Astrocyte (in vitro differentiated cells and primary cell): ENCODE measurements at regions not wholly inside any gene's neighbourhood (a gene's known extent, or its start where the extent isn't known, plus 50 kb on each side); places are given as distances from the start of the nearest gene placed in this dataset.

Experiments
- DNase-seq: peaks from one replicate; pipeline ENCODE4 v3.0.0-alpha.2; 2010; ENCODE audit warnings: low read depth
- FAIRE-seq: peaks from 2 replicates; lab custom pipeline; 2011; peaks lifted over from hg19 to GRCh38; lab: Jason Lieb, UNC
- H2AFZ ChIP-seq: 2 replicates; pipeline ENCODE4 v1.6.0; 2012; ENCODE audit warnings: low read depth, low read length, inconsistent platforms
- H3K27ac ChIP-seq: 2 replicates; pipeline ENCODE4 v1.5.1; 2011; ENCODE audit warnings: low read depth, low read length, inconsistent platforms
- H3K27me3 ChIP-seq: 2 replicates; pipeline ENCODE4 v1.6.0; 2011; ENCODE audit warnings: low read length, inconsistent platforms; ENCODE audit not compliant: insufficient read depth
- H3K36me3 ChIP-seq: 2 replicates; pipeline ENCODE4 v1.5.1; 2011; ENCODE audit warnings: low read length, inconsistent platforms; ENCODE audit not compliant: insufficient read depth
- H3K4me1 ChIP-seq: 2 replicates; pipeline ENCODE4 v1.5.1; 2011; ENCODE audit warnings: low read length, inconsistent platforms; ENCODE audit not compliant: insufficient read depth
- H3K4me2 ChIP-seq: 2 replicates; pipeline ENCODE4 v1.6.0; 2012; ENCODE audit warnings: low read length, inconsistent platforms
- H3K4me3 ChIP-seq: 2 replicates; pipeline ENCODE4 v1.5.1; 2011; ENCODE audit warnings: low read depth, mild to moderate bottlenecking, low read length, inconsistent platforms; ENCODE audit not compliant: insufficient read depth
- H3K79me2 ChIP-seq: 2 replicates; pipeline ENCODE4 v1.6.0; 2012; ENCODE audit warnings: mild to moderate bottlenecking, low read length, inconsistent platforms; ENCODE audit not compliant: insufficient read depth
- H3K9ac ChIP-seq: 2 replicates; pipeline ENCODE4 v1.6.0; 2012; ENCODE audit warnings: mild to moderate bottlenecking, low read length, inconsistent platforms
- H3K9me3 ChIP-seq: 2 replicates; pipeline ENCODE4 v1.5.1; 2012; ENCODE audit warnings: low read depth, mild to moderate bottlenecking, low read length, inconsistent platforms; ENCODE audit not compliant: insufficient read depth
- H4K20me1 ChIP-seq: 2 replicates; pipeline ENCODE4 v1.6.0; 2012; ENCODE audit warnings: low read length, inconsistent platforms; ENCODE audit not compliant: insufficient read depth
- H3K27ac Mint-ChIP-seq: one replicate; pipeline ENCODE4 v1.8.0; 2021; ENCODE audit warnings: mild to moderate bottlenecking, mixed read lengths; ENCODE audit not compliant: unreplicated experiment
- H3K27me3 Mint-ChIP-seq: one replicate; pipeline ENCODE4 v1.8.0; 2021; ENCODE audit warnings: low read depth, mixed read lengths; ENCODE audit not compliant: unreplicated experiment
- H3K36me3 Mint-ChIP-seq: one replicate; pipeline ENCODE4 v1.8.0; 2021; ENCODE audit warnings: low read depth, mixed read lengths; ENCODE audit not compliant: unreplicated experiment
- H3K4me1 Mint-ChIP-seq: one replicate; pipeline ENCODE4 v1.8.0; 2021; ENCODE audit warnings: low read depth, mixed read lengths; ENCODE audit not compliant: unreplicated experiment
- H3K4me3 Mint-ChIP-seq: one replicate; pipeline ENCODE4 v1.8.0; 2021; ENCODE audit warnings: mild to moderate bottlenecking, moderate library complexity, mixed read lengths; ENCODE audit not compliant: unreplicated experiment
- H3K9me3 Mint-ChIP-seq: one replicate; pipeline ENCODE4 v1.8.0; 2021; ENCODE audit warnings: mild to moderate bottlenecking, mixed read lengths; ENCODE audit not compliant: unreplicated experiment
- EZH2 ChIP-seq: IDR thresholded peaks from 2 replicates; pipeline ENCODE4 v1.6.1; 2012; ENCODE audit warnings: mild to moderate bottlenecking, low read length, inconsistent platforms; ENCODE audit not compliant: insufficient read depth
- TF ChIP-seq, protein P1 (sequence below): IDR thresholded peaks from 2 replicates; pipeline ENCODE4 v1.5.1; 2011; ENCODE audit warnings: low read depth, mild to moderate bottlenecking, inconsistent platforms, low read length, moderate library complexity; ENCODE audit not compliant: insufficient read depth

DNA sequence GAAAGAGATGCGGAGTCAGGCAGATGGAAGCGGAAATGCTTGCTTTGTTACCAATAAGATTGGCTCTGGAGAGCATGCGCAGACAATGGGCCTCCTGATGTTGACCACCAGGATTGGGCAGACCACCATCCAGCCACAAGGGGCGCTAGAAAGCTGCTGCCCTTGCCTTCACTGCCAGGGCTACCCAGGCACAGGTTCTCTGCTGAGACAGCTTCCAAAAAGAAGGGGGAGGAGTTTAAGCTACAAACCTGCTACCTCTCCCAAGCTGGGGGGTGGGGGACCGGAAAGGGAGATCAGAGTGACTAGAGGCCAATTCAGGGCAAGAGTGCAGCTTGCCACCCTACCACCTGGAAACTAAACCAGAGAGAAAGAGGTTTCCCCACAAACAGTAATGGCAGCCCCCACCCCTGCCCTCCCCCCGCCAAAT is 369.7 kb downstream of the RRAGC start:
- Histone ChIP-seq H3K79me2 (no peaks in the 10 kb centered on the region), H3K27me3 (peaks cover 13% of the 10 kb centered on the region), H3K4me1 (no peaks in the 10 kb centered on the region), H3K27ac (no peak overlapping the region), H3K36me3 (no peaks in the 10 kb centered on the region), H3K9me3 (no peaks in the 10 kb centered on the region), H3K4me2 (no peak overlapping the region), H4K20me1 (no peaks in the 10 kb centered on the region), H2AFZ (no peak overlapping the region), H3K4me3 (no peak overlapping the region), H3K9ac (no peak overlapping the region)
- no peak for TF ChIP-seq EZH2
- TF ChIP-seq, protein P1, sequence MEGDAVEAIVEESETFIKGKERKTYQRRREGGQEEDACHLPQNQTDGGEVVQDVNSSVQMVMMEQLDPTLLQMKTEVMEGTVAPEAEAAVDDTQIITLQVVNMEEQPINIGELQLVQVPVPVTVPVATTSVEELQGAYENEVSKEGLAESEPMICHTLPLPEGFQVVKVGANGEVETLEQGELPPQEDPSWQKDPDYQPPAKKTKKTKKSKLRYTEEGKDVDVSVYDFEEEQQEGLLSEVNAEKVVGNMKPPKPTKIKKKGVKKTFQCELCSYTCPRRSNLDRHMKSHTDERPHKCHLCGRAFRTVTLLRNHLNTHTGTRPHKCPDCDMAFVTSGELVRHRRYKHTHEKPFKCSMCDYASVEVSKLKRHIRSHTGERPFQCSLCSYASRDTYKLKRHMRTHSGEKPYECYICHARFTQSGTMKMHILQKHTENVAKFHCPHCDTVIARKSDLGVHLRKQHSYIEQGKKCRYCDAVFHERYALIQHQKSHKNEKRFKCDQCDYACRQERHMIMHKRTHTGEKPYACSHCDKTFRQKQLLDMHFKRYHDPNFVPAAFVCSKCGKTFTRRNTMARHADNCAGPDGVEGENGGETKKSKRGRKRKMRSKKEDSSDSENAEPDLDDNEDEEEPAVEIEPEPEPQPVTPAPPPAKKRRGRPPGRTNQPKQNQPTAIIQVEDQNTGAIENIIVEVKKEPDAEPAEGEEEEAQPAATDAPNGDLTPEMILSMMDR, result peak; percentile 27
- peaks cover 38% of the 10 kb centered on the region for H3K27me3 Mint-ChIP-seq
- H3K9me3 Mint-ChIP-seq, result no peaks in the 10 kb centered on the region
- H3K4me1 Mint-ChIP-seq, result peaks cover 6% of the 10 kb centered on the region
- DNase-seq (no peak), FAIRE-seq (no peak)
- H3K27ac Mint-ChIP-seq, result no peak overlapping the region
- H3K4me3 Mint-ChIP-seq, result no peak overlapping the region
- H3K36me3 Mint-ChIP-seq, result no peaks in the 10 kb centered on the region

DNA sequence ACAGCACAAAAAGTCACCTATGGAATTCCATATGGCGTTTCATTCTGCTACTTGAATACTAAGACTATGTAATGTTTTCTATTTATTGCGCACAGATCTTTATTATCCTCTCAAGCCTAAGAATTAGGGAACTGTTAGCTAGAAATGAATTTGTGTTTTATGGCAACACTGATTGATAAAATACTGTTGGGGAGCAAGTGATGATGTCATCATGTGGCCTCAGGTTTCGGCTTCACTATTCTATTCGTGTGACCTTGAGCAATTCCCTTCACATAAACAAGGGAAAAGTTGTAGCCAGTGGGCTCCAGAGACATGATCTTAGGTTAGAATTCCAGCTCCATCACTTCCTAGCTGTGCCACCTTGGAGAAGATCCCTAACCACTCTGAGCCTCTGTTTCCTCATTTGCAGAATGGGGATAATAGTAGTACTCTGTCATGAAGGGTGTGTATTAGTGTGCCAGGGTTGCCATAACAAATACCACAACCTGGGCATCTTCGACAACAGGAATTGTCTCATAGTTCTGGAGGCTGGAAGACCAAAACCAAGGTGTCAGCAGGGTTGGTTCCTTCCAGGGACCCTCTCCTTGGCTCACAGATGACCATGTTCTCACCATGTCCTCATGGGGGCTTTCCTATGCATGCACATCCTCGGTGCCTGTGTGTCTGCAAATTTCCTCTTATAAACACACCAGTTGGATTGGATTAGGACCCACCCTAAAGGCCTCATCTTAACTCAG is 371.2 kb downstream of the RRAGC start:
- Histone ChIP-seq H3K27me3 (peaks cover 13% of the 10 kb centered on the region), H4K20me1 (no peaks in the 10 kb centered on the region), H3K79me2 (no peaks in the 10 kb centered on the region), H3K4me3 (no peak overlapping the region), H2AFZ (no peak overlapping the region), H3K4me2 (no peak overlapping the region), H3K4me1 (no peaks in the 10 kb centered on the region), H3K9ac (no peak overlapping the region), H3K27ac (no peak overlapping the region), H3K36me3 (no peaks in the 10 kb centered on the region), H3K9me3 (no peaks in the 10 kb centered on the region)
- TF ChIP-seq EZH2, result no peak
- TF ChIP-seq, protein P1, result no peak
- Mint-ChIP-seq H3K27me3 (peaks cover 38% of the 10 kb centered on the region), H3K36me3 (no peaks in the 10 kb centered on the region), H3K4me3 (no peak overlapping the region), H3K4me1 (peaks cover 8% of the 10 kb centered on the region), H3K9me3 (no peaks in the 10 kb centered on the region), H3K27ac (no peak overlapping the region)
- DNase-seq (no peak), FAIRE-seq (no peak)

DNA sequence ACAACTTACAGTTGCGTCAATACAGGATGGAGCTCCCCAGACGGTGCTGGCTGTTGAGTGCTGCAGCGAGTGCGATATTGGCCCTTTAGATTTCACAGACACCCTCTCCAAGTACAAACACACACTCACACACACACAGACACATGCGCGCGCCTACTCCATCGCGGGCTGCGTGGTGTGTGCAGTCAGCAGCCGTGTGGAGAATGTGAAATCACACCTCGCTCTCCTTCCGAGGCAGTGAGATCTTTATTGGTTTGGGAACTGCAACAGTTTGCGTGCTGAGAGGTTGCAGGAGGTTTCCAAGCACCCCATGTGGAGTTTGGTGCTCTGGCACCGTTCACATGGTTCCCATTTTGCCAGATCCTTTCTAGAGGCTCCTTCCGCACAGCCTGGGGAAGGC is 372.2 kb downstream of the RRAGC start:
- H3K79me2 ChIP-seq, result no peaks in the 10 kb centered on the region
- H4K20me1 ChIP-seq, result no peaks in the 10 kb centered on the region
- no peak overlapping the region for H3K4me3 Mint-ChIP-seq
- H3K36me3 Mint-ChIP-seq, result no peaks in the 10 kb centered on the region
- H3K27me3 ChIP-seq, result peaks cover 10% of the 10 kb centered on the region
- FAIRE-seq, result no peak
- no peak overlapping the region for H3K27ac ChIP-seq
- H3K9me3 Mint-ChIP-seq, result no peaks in the 10 kb centered on the region
- peaks cover 34% of the 10 kb centered on the region for H3K27me3 Mint-ChIP-seq
- no peaks in the 10 kb centered on the region for H3K36me3 ChIP-seq
- no peak for DNase-seq
- peaks cover 8% of the 10 kb centered on the region for H3K4me1 Mint-ChIP-seq
- H3K9ac ChIP-seq, result no peak overlapping the region
- H3K9me3 ChIP-seq, result no peaks in the 10 kb centered on the region
- TF ChIP-seq, protein P1, result no peak
- no peak for TF ChIP-seq EZH2
- no peak overlapping the region for H2AFZ ChIP-seq
- H3K4me1 ChIP-seq, result no peaks in the 10 kb centered on the region
- H3K27ac Mint-ChIP-seq, result no peak overlapping the region
- no peak overlapping the region for H3K4me3 ChIP-seq
- no peak overlapping the region for H3K4me2 ChIP-seq
